GM23248 (cell line): ENCODE measurements at regions not wholly inside any gene's neighbourhood (a gene's known extent, or its start where the extent isn't known, plus 50 kb on each side); places are given as distances from the start of the nearest gene placed in this dataset.

ENCODE experiments used
- EZH2 ChIP-seq: fragments of 200-600 bp; sonication (generic); IDR thresholded peaks from 2 replicates; pipeline ENCODE4 v1.6.1; 2018; ENCODE audit warnings: antibody characterized with exemption, mild to moderate bottlenecking; ENCODE audit not compliant: insufficient read depth, poor library complexity, severe bottlenecking
- EZH2phosphoT487 ChIP-seq: fragments of 200-600 bp; sonication (generic); IDR thresholded peaks from 2 replicates; pipeline ENCODE4 v1.6.1; 2018; ENCODE audit warnings: antibody characterized with exemption, moderate library complexity, mild to moderate bottlenecking, low read depth; ENCODE audit not compliant: insufficient read depth

GRCh38 chr21:18129526-18129925 is 115.1 kb upstream of the CHODL start:
- TF ChIP-seq EZH2phosphoT487 (no peak), EZH2 (no peak)
